ENCODE measurements at regions not wholly inside any gene's neighbourhood (a gene's known extent, or its start where the extent isn't known, plus 50 kb on each side); places are given as distances from the start of the nearest gene placed in this dataset.

GRCh38 chr3:110568246-110568645 is 503.4 kb upstream of the NECTIN3 start:
- Histone ChIP-seq H3K4me3 (IDR thresholded peaks at IDR 0.05; ENCODE audit: insufficient read depth, low read depth, low read length) (no peak overlapping the region), H3K27ac (no peak overlapping the region), H3K9ac (no peak overlapping the region), H3K27me3 (ENCODE audit: insufficient read depth, low read depth) (no peaks in the 10 kb centered on the region), H3K36me3 (ENCODE audit: insufficient read depth) (no peaks in the 10 kb centered on the region), H3K4me2 (peak overlapping the region; percentile 26; the same call in 1 of the 2 replicates), H3K79me2 (ENCODE audit: insufficient read depth, low read depth) (no peaks in the 10 kb centered on the region), H2AFZ (ENCODE audit: low read depth) (no peak overlapping the region), H4K20me1 (ENCODE audit: insufficient read depth) (no peaks in the 10 kb centered on the region), H3K4me1 (ENCODE audit: low read depth, poor library complexity, severe bottlenecking) (peaks cover 20% of the 10 kb centered on the region)
- TF ChIP-seq, protein P1, sequence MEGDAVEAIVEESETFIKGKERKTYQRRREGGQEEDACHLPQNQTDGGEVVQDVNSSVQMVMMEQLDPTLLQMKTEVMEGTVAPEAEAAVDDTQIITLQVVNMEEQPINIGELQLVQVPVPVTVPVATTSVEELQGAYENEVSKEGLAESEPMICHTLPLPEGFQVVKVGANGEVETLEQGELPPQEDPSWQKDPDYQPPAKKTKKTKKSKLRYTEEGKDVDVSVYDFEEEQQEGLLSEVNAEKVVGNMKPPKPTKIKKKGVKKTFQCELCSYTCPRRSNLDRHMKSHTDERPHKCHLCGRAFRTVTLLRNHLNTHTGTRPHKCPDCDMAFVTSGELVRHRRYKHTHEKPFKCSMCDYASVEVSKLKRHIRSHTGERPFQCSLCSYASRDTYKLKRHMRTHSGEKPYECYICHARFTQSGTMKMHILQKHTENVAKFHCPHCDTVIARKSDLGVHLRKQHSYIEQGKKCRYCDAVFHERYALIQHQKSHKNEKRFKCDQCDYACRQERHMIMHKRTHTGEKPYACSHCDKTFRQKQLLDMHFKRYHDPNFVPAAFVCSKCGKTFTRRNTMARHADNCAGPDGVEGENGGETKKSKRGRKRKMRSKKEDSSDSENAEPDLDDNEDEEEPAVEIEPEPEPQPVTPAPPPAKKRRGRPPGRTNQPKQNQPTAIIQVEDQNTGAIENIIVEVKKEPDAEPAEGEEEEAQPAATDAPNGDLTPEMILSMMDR (conservative IDR thresholded peaks at IDR 0.05; ENCODE audit: low read depth, low read length), result no peak

DNA sequence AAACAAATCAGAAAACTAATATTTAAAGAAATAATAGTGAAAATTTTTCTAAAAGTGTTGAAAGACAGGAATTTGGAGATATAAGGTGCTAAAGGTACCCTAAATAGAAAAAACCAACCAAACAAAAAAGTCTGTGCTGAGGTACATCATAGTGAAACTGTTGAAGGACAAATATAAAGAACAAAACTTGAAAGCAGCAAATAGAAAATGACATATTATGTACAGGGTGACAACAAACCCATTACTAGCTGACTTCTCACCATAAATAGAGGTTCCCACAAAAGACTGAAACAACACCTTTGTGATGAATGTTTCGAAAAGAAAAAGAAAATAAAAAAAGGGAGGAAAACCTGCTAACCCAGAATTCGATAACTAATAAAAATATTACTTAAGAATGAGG is 502.5 kb upstream of the NECTIN3 start:
- Histone ChIP-seq H3K27ac (no peak overlapping the region; the same call in 1 of the 2 replicates), H3K4me3 (IDR thresholded peaks at IDR 0.05; ENCODE audit: insufficient read depth, low read depth, low read length) (no peak overlapping the region), H3K79me2 (ENCODE audit: insufficient read depth, low read depth) (no peaks in the 10 kb centered on the region), H3K36me3 (ENCODE audit: insufficient read depth) (no peaks in the 10 kb centered on the region), H3K9ac (no peak overlapping the region), H2AFZ (ENCODE audit: low read depth) (no peak overlapping the region), H3K27me3 (ENCODE audit: insufficient read depth, low read depth) (no peaks in the 10 kb centered on the region), H3K4me1 (ENCODE audit: low read depth, poor library complexity, severe bottlenecking) (peaks cover 20% of the 10 kb centered on the region), H4K20me1 (ENCODE audit: insufficient read depth) (no peaks in the 10 kb centered on the region), H3K4me2 (peak overlapping the region; percentile 26)
- TF ChIP-seq, protein P1 (conservative IDR thresholded peaks at IDR 0.05; ENCODE audit: low read depth, low read length), result no peak

GRCh38 chr3:110575702-110576101 is 495.9 kb upstream of the NECTIN3 start:
- Histone ChIP-seq H3K79me2 (ENCODE audit: insufficient read depth, low read depth) (no peaks in the 10 kb centered on the region), H3K4me3 (IDR thresholded peaks at IDR 0.05; ENCODE audit: insufficient read depth, low read depth, low read length) (no peak overlapping the region), H3K4me1 (ENCODE audit: low read depth, poor library complexity, severe bottlenecking) (no peaks in the 10 kb centered on the region), H3K27me3 (ENCODE audit: insufficient read depth, low read depth) (no peaks in the 10 kb centered on the region), H4K20me1 (ENCODE audit: insufficient read depth) (no peaks in the 10 kb centered on the region), H3K4me2 (no peak overlapping the region), H3K36me3 (ENCODE audit: insufficient read depth) (no peaks in the 10 kb centered on the region), H3K27ac (no peak overlapping the region), H2AFZ (ENCODE audit: low read depth) (no peak overlapping the region), H3K9ac (no peak overlapping the region)
- TF ChIP-seq, protein P1 (conservative IDR thresholded peaks at IDR 0.05; ENCODE audit: low read depth, low read length), result no peak

DNA sequence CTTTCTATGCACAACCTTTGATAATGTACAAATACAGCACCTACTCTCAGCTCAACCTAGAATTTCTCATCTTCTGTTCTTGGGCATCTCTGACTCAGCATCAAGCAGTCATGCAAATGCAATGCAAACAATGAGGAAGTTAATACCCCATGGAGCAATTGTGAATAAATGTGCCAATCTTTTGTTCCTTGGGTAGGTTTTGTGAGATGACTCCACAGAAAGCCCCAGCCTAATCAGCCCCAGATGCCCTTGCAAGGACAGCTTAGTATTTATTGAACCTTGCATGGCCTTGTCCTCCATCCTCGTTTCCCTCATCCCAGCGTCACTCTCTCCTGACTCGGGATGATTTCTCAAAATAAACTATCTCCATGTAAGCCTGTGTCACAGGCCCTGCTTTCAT is 494.7 kb upstream of the NECTIN3 start:
- Histone ChIP-seq H3K27ac (no peak overlapping the region), H3K27me3 (ENCODE audit: insufficient read depth, low read depth) (no peaks in the 10 kb centered on the region), H4K20me1 (ENCODE audit: insufficient read depth) (no peaks in the 10 kb centered on the region), H3K4me2 (no peak overlapping the region), H3K4me1 (ENCODE audit: low read depth, poor library complexity, severe bottlenecking) (no peaks in the 10 kb centered on the region), H3K36me3 (ENCODE audit: insufficient read depth) (no peaks in the 10 kb centered on the region), H2AFZ (ENCODE audit: low read depth) (no peak overlapping the region), H3K79me2 (ENCODE audit: insufficient read depth, low read depth) (no peaks in the 10 kb centered on the region), H3K9ac (no peak overlapping the region), H3K4me3 (IDR thresholded peaks at IDR 0.05; ENCODE audit: insufficient read depth, low read depth, low read length) (no peak overlapping the region)
- TF ChIP-seq, protein P1 (conservative IDR thresholded peaks at IDR 0.05; ENCODE audit: low read depth, low read length), result no peak
